ENCODE measurements at regions not wholly inside any gene's neighbourhood (a gene's known extent, or its start where the extent isn't known, plus 50 kb on each side); places are given as distances from the start of the nearest gene placed in this dataset.
A peak's percentile ranks its signal among the peaks of the same experiment; 100 is the strongest.
"Not testable (repeated sequence)": the region's sequence is repeated elsewhere in the genome, so short reads cannot be mapped to it uniquely, and the experiment has no call there.

- no peak for DNase-seq
Observed at GRCh38 chr6:149127212-149127611, 190.3 kb upstream of the TAB2 start.

GRCh38 chr6:149128489-149129145 is 188.9 kb upstream of the TAB2 start:
- no peak for DNase-seq

DNA sequence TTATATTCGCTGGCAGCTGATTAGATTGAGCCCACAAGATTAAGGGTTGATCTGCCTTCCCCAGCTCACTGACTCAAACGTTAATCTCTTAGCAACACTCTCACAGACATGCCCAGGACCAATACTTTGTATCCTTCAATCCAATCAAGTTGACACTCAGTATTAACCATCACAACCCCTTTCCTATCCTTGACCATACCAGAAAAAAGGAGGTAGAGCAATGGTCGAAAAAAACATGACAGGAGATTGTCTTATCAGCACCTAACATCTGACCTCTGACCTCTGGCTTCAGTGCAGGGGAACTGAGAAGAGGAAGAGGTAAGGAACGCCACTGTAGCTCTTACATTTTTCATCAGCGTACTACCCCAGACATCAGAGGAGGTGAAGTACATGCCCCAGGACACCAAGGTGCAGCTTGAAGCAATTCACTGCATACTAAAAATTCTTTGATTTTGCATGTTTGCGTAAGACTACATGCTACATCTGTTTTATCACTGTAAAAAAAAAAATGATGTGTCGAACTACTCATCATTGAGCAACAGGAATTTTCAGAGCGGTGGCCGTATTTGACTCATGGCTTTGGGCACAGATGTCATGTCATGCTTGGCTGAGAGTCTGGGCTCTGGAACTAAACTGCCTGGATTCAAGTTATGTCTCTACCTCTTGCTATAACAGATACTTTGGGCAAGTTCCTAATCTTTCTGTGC is 188.0 kb upstream of the TAB2 start:
- DNase-seq: no peak

- no peak for DNase-seq
Observed at GRCh38 chr6:149130090-149130489, 187.4 kb upstream of the TAB2 start.

DNA sequence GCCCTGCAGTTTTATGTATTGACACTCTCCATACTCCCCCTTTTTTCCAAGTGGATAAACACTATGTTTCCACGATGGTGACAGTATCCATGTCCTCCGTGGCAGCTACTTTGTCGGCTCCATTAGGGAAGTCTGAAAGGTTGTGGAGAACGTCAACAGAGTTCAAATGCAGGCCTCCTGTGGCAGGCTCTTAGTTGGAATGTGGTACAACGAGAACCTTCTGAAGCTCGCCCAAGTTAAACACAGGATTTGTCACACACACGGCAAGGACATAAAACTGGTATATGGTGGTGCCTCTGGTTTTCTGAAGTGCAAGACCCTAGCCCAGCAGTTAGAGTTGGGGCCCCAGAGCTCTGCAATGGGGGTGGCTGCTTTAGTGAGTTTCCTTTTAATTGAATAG is 187.0 kb upstream of the TAB2 start:
- DNase-seq: peak in 1 of 2 donors; percentile 23

GRCh38 chr6:149131891-149132290 is 185.6 kb upstream of the TAB2 start:
- DNase-seq: no peak

GRCh38 chr6:149132336-149132735 is 185.2 kb upstream of the TAB2 start:
- DNase-seq: no peak

GRCh38 chr6:149134511-149134933 is 183.0 kb upstream of the TAB2 start:
- no peak for DNase-seq

DNA sequence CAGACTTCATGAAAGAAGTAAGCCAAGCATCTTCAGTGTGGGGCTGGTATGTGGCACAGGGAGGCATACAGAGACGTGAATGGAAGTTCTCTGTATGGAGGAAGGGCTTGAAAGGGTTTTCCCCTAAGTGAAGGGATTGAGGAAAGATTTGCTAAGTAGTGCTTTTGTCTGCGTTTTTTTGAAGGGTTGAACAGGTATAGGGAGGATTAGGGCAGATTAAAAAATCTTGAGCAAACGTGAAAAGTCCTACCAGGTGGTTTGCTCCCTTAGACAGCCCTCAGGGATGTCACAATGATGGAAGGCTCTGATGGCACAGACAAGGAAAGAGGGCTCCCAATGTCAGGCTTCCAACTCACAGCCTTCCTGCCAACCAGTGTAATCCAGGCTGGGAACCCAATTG is 181.7 kb upstream of the TAB2 start:
- no peak for DNase-seq

DNA sequence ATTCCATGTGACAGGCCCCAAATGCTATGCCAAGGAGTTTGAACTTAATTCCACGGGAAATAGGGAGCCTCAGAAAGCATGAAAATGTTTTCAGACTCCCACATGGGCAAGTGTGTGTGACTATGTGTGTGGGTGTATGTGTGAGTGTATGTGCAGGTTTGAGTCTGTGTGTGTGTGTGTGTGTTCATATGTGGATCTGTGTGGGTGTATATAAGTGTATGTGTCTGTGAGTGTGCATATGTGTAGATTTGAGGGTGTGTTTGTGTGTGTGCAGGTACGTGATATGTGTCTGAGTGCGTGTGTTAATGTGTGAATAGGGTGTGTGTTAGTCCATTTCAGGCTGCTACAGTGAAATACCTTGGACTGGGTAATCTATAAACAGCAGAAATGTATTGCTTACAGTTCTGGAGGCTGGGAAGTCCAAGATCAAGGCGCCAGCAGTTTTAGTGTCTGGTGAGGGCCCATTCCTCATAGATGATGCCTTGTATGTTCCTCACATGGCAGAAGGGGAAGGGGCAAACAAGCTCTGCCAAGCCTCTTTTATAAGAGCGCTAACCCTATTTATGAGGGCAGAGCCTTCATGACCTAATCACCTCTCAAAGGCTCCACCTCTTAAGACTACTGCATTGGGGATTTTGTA is 181.1 kb upstream of the TAB2 start:
- no peak for DNase-seq

DNA sequence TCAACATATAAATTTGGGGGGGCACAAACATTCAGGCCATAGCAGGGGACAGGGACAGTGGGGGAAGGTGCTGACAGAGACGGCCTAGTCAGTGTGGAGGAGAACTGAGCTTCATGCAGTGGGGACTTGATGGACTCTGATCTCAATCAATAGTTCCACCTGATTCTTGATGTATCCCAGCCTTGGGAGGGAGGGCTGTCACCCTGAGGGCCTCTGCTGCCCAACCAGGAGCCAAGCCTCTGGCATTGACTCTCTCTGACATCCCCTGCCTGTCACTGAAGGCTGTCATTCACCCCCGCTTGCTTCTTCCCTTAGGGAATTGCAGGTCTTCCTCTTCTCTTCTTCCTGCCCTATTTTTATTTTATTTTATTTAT is 180.6 kb upstream of the TAB2 start:
- no peak for DNase-seq

DNA sequence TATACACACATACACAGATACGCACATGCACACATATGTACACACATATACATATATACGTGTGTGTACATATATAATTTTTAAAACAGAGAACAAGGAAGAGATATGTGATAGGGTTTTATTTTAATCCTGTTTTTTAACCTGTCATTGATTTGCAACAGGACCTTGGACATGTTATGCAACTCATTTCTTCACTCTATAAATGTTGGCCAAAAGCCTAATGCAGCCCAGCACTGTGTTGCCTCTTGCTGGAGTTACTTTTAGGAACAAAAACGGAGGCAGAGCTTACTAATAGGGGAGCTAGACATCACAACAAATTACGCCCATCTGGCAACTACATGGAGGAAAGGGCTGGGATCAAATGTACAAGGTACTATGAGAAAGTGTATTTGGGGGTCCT is 179.9 kb upstream of the TAB2 start:
- no peak for DNase-seq

DNA sequence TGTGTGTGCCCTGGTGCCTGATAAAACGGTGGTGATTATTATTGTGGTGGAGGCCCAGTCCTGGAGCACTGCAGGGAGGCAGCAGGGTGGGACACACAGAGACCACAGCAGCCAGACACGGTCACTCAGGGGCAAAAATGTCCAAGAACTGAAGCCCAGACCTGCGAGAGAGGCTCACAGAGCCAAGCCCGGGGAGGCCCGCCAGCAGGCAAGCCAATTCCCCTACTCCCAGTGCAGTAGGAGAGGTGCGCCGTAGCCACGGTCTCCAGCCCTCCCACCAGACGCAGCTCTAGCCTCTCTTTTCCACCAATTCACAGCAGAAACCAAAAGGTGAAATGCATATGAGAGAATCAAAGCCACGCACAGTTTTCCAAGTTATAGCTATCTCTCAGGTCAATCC is 179.4 kb upstream of the TAB2 start:
- DNase-seq: no peak

DNA sequence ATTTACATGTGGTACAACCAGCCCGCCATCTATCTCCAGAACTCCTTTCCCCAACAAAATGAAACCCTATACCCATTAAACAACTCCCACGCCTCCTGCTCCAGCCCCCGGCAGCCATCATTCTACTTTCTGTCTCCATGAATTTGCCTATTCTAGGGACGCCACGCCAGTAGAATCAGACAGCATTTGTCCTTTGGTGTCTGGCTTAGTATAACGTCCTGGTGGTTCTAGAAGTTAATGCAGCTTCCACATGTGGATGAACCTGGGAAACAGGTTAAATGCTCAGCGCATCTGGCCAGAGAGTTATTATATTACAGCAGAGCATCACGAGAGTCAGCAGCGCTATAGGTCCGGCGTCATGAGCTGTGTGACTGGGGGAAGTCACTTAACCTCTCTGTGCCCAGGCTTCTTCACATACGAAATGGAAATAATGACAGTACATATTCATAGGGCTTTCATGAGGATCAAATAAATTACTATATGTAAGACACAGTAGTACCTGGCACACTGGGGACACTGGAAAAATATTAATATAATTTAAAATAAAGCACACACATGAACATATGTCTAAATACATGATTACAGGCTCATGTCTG is 178.7 kb upstream of the TAB2 start:
- DNase-seq: no peak

DNA sequence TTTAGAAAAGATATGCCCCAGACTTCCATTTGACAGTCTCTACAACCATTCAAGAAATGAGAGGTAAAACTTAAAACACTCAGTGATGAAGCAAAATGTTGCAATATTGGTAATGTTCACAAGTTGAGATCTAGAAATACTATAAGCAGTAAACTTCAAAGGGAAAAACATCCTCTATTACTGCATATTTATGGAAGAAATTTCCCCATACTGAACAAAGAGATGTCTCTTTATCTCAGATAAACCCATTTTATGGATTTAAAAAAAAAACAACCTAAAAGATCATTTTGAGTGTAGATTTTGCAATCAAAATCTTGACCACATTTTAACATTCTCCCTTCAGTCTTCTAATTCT is 177.8 kb upstream of the TAB2 start:
- DNase-seq: no peak

GRCh38 chr6:149140137-149140909 is 177.2 kb upstream of the TAB2 start:
- DNase-seq: no peak

- no peak for DNase-seq
Observed at GRCh38 chr6:149140910-149141290, 176.6 kb upstream of the TAB2 start.

DNA sequence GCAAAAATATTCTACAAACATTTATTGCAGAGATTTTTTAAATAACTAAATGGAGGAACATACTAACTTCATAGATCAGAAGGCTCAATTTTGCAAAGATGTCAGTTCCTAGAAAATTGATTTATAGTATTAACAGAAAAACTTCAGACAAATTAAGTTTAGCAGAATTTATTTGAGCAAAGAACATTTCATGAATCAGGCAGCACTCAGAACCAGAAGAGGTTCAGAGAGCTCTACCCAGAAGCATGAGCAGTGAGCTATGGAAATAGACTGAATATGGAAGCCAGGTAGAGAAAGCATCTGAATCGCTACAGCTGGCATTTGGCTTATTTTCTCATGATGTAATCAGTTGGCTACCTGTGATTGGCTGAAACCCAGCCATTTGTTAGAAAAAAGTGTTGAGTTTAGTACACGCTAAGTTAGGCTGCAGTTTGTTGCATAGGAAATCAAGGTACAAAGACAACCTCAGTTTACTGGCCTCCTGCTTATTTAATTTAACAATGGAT is 174.5 kb upstream of the TAB2 start:
- no peak for DNase-seq

- DNase-seq: not testable (repeated sequence)
Observed at GRCh38 chr6:149145800-149146199, 171.7 kb upstream of the TAB2 start.

- DNase-seq: no peak
Observed at GRCh38 chr6:149147195-149147594, 170.3 kb upstream of the TAB2 start.

GRCh38 chr6:149147938-149148718 is 169.4 kb upstream of the TAB2 start:
- no peak for DNase-seq
